ENCODE measurements at regions not wholly inside any gene's neighbourhood (a gene's known extent, or its start where the extent isn't known, plus 50 kb on each side); places are given as distances from the start of the nearest gene placed in this dataset.

DNA sequence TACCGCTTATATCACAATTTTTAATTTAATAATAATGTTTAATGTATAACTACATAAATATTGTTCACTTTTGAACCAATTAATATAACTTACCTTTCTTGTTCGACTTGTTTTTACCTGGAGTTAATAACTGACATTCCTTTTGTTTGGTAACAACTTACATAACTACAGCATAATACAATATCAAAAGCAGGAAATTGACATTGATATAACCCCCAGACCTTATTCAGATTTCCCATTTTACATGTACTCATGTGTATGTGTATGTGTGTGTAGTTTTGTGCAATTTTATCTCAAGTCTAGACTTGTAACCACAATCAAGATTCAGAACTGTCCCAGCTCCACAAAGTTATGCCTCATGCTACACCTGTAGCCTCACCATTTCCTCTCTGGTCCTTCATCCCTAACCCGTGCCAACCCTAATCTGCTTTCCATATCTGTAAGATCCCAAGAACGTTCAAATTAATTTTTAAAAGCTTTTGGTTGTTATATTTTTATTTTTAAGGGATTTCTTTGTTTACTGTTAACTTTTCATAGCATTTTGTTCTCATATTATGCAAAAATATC lies 190.6 kb downstream of the MANEA start:
- WGBS (ENCODE audit: insufficient coverage): no CpG with 5 or more reads among the region's 4 CpGs
- no peaks in the 10 kb centered on the region for H3K9me3 ChIP-seq (ENCODE audit: control insufficient read depth, insufficient read depth, low read length)
- no peaks in the 10 kb centered on the region for H3K27me3 ChIP-seq (ENCODE audit: control insufficient read depth, insufficient read depth, low read length)
- no peak overlapping the region for H3K27ac ChIP-seq (ENCODE audit: low read depth, low read length)
- DNase-seq (ENCODE audit: low read depth in 4 of 6, low spot score in 6 of 6): no peak
- no peaks in the 10 kb centered on the region for H3K4me1 ChIP-seq (ENCODE audit: control insufficient read depth, insufficient read depth, low read length)
- no peaks in the 10 kb centered on the region for H3K36me3 ChIP-seq (ENCODE audit: control insufficient read depth, insufficient read depth, low read length)
- no peak overlapping the region for H3K4me3 ChIP-seq (ENCODE audit: low read depth, low read length)

DNA sequence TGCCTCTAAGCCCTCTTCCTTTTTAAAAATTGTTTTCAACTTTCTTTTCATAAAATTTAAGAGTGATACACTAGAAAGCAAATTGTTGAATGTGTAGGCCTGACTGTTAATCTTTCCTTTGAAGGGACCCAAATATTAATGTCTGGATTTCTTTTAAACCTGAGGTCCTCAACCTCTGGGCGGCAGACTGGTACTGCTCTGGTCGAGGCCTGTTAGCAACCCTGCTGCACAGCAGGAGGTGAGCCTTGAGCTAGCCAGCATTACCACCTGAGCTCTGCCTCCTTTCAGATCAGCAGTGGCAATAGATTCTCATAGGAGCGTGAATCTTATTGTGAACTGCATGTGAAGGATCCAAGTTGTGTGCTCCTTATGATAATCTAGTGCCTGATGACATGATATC lies 191.2 kb downstream of the MANEA start:
- no peaks in the 10 kb centered on the region for H3K36me3 ChIP-seq (ENCODE audit: control insufficient read depth, insufficient read depth, low read length)
- no peak for DNase-seq (ENCODE audit: low read depth in 4 of 6, low spot score in 6 of 6)
- H3K4me3 ChIP-seq (ENCODE audit: low read depth, low read length): no peak overlapping the region
- H3K27ac ChIP-seq (ENCODE audit: low read depth, low read length): no peak overlapping the region
- 32% methylated on average over 2 of the region's 3 CpGs for WGBS (ENCODE audit: insufficient coverage)
- no peaks in the 10 kb centered on the region for H3K4me1 ChIP-seq (ENCODE audit: control insufficient read depth, insufficient read depth, low read length)
- no peaks in the 10 kb centered on the region for H3K9me3 ChIP-seq (ENCODE audit: control insufficient read depth, insufficient read depth, low read length)
- H3K27me3 ChIP-seq (ENCODE audit: control insufficient read depth, insufficient read depth, low read length): no peaks in the 10 kb centered on the region

DNA sequence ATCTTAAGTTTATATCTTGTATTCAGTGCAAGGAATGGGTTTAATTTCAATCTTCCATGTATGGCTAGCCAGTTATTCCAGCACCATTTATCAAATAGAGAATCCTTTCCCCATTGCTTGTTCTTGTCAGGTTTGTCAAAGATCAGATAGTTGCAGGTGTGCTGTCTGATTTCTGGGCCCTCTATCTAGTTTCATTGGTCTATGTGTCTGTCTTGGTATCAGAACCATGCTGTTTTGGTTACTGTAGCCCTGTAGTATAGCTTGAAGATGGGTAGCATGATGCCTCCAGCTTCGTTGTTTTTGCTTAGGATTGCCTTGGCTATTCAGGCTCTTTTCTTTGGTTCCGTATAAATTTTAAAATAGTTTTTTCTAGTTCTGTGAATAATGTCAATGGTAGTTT lies 200.0 kb downstream of the MANEA start:
- H3K9me3 ChIP-seq (ENCODE audit: control insufficient read depth, insufficient read depth, low read length): no peaks in the 10 kb centered on the region
- no peak for DNase-seq (ENCODE audit: low read depth in 4 of 6, low spot score in 6 of 6)
- no peaks in the 10 kb centered on the region for H3K27me3 ChIP-seq (ENCODE audit: control insufficient read depth, insufficient read depth, low read length)
- H3K36me3 ChIP-seq (ENCODE audit: control insufficient read depth, insufficient read depth, low read length): no peaks in the 10 kb centered on the region
- H3K27ac ChIP-seq (ENCODE audit: low read depth, low read length): no peak overlapping the region
- WGBS (ENCODE audit: insufficient coverage): 100% methylated on average over 1 of the region's 2 CpGs
- H3K4me3 ChIP-seq (ENCODE audit: low read depth, low read length): no peak overlapping the region
- no peaks in the 10 kb centered on the region for H3K4me1 ChIP-seq (ENCODE audit: control insufficient read depth, insufficient read depth, low read length)

DNA sequence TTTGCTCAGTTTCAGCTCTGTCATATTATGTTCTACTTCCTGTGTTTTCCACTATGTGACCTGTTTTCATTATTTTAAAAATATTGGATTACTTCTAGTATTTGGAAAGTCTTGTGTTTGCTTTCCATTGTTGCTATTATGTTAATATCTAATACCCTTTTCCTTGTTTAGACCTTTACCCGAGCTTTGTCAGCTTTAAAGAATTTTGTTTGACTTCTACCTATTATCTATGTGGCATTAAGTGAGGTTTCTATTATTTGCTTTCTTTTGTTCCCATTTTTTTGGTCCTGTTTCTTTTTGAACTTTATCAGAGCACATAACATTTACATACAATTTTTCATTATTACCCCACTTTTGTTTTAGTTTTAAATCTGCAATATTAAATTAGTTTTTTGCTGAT lies 202.7 kb downstream of the MANEA start:
- Histone ChIP-seq H3K9me3 (ENCODE audit: control insufficient read depth, insufficient read depth, low read length) (no peaks in the 10 kb centered on the region), H3K4me1 (ENCODE audit: control insufficient read depth, insufficient read depth, low read length) (no peaks in the 10 kb centered on the region), H3K27me3 (ENCODE audit: control insufficient read depth, insufficient read depth, low read length) (no peaks in the 10 kb centered on the region), H3K36me3 (ENCODE audit: control insufficient read depth, insufficient read depth, low read length) (no peaks in the 10 kb centered on the region), H3K27ac (ENCODE audit: low read depth, low read length) (no peak overlapping the region), H3K4me3 (ENCODE audit: low read depth, low read length) (no peak overlapping the region)
- no peak for DNase-seq (ENCODE audit: low read depth in 4 of 6, low spot score in 6 of 6)
- no CpG with 5 or more reads among the region's 1 CpG for WGBS (ENCODE audit: insufficient coverage)

DNA sequence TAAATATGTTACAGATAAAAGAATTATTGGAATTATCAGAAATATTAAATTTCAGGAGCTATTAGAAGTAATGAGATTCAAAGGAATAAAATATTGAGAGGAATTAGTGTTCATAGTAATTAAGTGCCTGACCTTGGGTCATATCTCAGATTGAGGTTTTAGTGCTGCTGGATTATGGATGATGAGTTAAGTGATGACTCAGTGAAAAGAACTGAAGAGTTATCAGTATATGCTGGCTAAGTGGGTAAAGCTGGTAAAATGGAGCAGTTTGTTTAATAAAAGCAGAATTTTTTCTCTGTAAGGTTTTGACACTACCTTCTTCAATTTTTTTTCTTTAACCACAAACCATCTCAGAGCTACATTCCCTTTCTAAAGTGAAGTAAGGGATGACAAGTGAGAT lies 206.7 kb downstream of the MANEA start:
- no peak for DNase-seq (ENCODE audit: low read depth in 4 of 6, low spot score in 6 of 6)
- Histone ChIP-seq H3K9me3 (ENCODE audit: control insufficient read depth, insufficient read depth, low read length) (no peaks in the 10 kb centered on the region), H3K27me3 (ENCODE audit: control insufficient read depth, insufficient read depth, low read length) (no peaks in the 10 kb centered on the region), H3K36me3 (ENCODE audit: control insufficient read depth, insufficient read depth, low read length) (no peaks in the 10 kb centered on the region), H3K4me1 (ENCODE audit: control insufficient read depth, insufficient read depth, low read length) (no peaks in the 10 kb centered on the region), H3K4me3 (ENCODE audit: low read depth, low read length) (no peak overlapping the region), H3K27ac (ENCODE audit: low read depth, low read length) (no peak overlapping the region)

DNA sequence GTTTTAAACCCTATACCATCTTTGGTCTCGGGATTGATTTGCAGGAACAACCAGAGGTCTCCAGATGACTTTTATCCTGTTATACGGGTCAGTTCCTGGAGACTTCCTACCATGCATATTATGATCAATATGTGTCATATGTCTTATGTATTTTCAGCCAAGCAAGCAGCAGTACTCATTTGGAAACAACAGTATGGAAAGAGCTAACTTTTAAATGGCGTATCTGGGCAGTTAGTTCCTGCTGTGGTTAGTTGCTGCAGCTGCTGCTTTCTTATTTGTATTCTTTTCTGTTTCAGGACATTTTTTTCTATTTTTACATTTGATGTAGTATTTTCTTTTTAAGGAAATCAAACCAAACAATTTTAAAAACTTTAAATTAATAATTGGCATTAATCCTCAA lies 207.5 kb downstream of the MANEA start:
- no peaks in the 10 kb centered on the region for H3K9me3 ChIP-seq (ENCODE audit: control insufficient read depth, insufficient read depth, low read length)
- no peak overlapping the region for H3K4me3 ChIP-seq (ENCODE audit: low read depth, low read length)
- H3K4me1 ChIP-seq (ENCODE audit: control insufficient read depth, insufficient read depth, low read length): no peaks in the 10 kb centered on the region
- DNase-seq (ENCODE audit: low read depth in 4 of 6, low spot score in 6 of 6): no peak
- H3K27me3 ChIP-seq (ENCODE audit: control insufficient read depth, insufficient read depth, low read length): no peaks in the 10 kb centered on the region
- H3K36me3 ChIP-seq (ENCODE audit: control insufficient read depth, insufficient read depth, low read length): no peaks in the 10 kb centered on the region
- WGBS (ENCODE audit: insufficient coverage): no CpG with 5 or more reads among the region's 3 CpGs
- H3K27ac ChIP-seq (ENCODE audit: low read depth, low read length): no peak overlapping the region

DNA sequence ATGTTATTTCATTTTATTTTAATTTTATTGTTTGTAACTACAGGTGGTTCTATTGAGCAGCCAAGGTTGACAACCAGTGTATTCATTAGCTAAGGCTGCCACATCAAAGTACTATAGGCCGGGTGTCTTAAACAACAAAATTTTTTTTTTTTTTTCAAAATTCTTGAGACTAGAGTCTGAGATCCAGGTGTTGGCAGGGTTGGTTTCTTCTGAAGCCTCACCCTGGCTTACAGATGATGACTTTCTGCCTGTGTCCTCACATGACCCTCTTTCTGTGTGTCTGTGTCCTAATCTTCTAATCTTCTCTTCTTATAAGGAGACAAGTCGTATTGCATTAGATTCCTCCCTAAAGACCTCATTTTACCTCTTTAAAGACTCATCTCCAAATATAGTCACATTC lies 208.4 kb downstream of the MANEA start:
- Histone ChIP-seq H3K27me3 (ENCODE audit: control insufficient read depth, insufficient read depth, low read length) (no peaks in the 10 kb centered on the region), H3K4me3 (ENCODE audit: low read depth, low read length) (no peak overlapping the region), H3K9me3 (ENCODE audit: control insufficient read depth, insufficient read depth, low read length) (no peaks in the 10 kb centered on the region), H3K4me1 (ENCODE audit: control insufficient read depth, insufficient read depth, low read length) (no peaks in the 10 kb centered on the region), H3K36me3 (ENCODE audit: control insufficient read depth, insufficient read depth, low read length) (no peaks in the 10 kb centered on the region), H3K27ac (ENCODE audit: low read depth, low read length) (no peak overlapping the region)
- WGBS (ENCODE audit: insufficient coverage): no CpG with 5 or more reads among the region's 2 CpGs
- DNase-seq (ENCODE audit: low read depth in 4 of 6, low spot score in 6 of 6): no peak

DNA sequence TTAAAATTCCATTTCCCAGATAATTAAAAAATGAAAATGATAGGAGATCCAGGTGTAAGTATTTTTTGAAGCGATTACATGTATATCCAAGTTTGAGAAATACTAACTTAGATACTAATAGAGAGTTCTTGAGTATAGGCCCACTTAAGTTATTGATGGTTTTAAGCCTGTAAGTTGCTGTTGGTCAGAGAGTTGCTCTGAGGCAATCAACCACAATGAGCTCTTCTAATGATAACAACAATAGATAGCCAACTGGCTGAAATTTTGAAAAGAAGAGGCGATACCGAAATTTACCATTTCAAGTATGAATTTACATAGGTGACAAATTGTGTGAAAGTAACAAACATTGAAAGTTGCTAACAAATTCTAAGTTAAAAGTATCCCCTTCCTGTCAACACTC lies 209.5 kb downstream of the MANEA start:
- Histone ChIP-seq H3K4me1 (ENCODE audit: control insufficient read depth, insufficient read depth, low read length) (no peaks in the 10 kb centered on the region), H3K27me3 (ENCODE audit: control insufficient read depth, insufficient read depth, low read length) (no peaks in the 10 kb centered on the region), H3K36me3 (ENCODE audit: control insufficient read depth, insufficient read depth, low read length) (no peaks in the 10 kb centered on the region), H3K9me3 (ENCODE audit: control insufficient read depth, insufficient read depth, low read length) (no peaks in the 10 kb centered on the region), H3K27ac (ENCODE audit: low read depth, low read length) (no peak overlapping the region), H3K4me3 (ENCODE audit: low read depth, low read length) (no peak overlapping the region)
- DNase-seq (ENCODE audit: low read depth in 4 of 6, low spot score in 6 of 6): no peak
- WGBS (ENCODE audit: insufficient coverage): no CpG with 5 or more reads among the region's 3 CpGs

DNA sequence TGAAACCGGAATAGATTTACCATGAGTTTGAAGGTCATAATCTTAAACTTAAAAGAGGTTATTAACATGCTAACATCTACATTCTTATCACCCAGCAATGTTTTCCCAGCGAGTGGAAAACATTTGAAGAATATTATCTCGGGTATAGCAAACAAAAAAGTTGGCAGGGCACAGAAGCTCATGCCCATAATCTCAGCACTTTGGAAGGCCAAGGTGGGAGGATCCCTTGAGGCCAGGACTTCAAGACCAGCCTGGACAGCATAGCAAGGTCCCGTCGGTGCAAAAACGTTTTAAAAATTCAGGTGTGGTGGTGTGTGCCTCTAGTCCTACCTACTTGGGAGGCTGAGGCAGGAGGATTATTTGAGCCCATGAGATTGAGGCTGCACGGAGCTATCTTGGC lies 213.5 kb downstream of the MANEA start:
- no peak overlapping the region for H3K27ac ChIP-seq (ENCODE audit: low read depth, low read length)
- no peaks in the 10 kb centered on the region for H3K9me3 ChIP-seq (ENCODE audit: control insufficient read depth, insufficient read depth, low read length)
- no peak for DNase-seq (ENCODE audit: low read depth in 4 of 6, low spot score in 6 of 6)
- 89% methylated on average over 1 of the region's 7 CpGs for WGBS (ENCODE audit: insufficient coverage)
- no peaks in the 10 kb centered on the region for H3K4me1 ChIP-seq (ENCODE audit: control insufficient read depth, insufficient read depth, low read length)
- H3K36me3 ChIP-seq (ENCODE audit: control insufficient read depth, insufficient read depth, low read length): no peaks in the 10 kb centered on the region
- no peaks in the 10 kb centered on the region for H3K27me3 ChIP-seq (ENCODE audit: control insufficient read depth, insufficient read depth, low read length)
- no peak overlapping the region for H3K4me3 ChIP-seq (ENCODE audit: low read depth, low read length)

DNA sequence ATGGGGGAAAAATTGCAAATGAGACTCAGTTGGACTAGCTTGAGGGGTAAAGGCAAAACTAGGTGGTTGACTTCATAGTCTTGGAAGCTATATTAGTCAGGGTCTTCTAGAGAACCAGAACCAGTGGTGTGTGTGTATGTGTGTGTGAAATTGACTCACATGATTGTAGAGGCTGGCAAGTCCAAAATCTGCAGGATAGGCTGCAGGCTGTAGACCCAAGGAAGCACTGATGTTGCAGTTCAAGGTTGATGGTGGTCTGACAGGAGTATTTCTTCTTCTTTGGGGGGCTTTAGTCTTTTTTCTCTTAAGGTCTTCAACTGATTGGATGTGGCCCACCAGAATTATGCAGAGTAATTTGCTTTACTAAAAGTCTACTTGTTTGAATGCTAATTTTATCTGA lies 217.4 kb downstream of the MANEA start:
- no peaks in the 10 kb centered on the region for H3K36me3 ChIP-seq (ENCODE audit: control insufficient read depth, insufficient read depth, low read length)
- no peak for DNase-seq (ENCODE audit: low read depth in 4 of 6, low spot score in 6 of 6)
- no peak overlapping the region for H3K27ac ChIP-seq (ENCODE audit: low read depth, low read length)
- H3K9me3 ChIP-seq (ENCODE audit: control insufficient read depth, insufficient read depth, low read length): no peaks in the 10 kb centered on the region
- H3K27me3 ChIP-seq (ENCODE audit: control insufficient read depth, insufficient read depth, low read length): no peaks in the 10 kb centered on the region
- H3K4me3 ChIP-seq (ENCODE audit: low read depth, low read length): no peak overlapping the region
- no peaks in the 10 kb centered on the region for H3K4me1 ChIP-seq (ENCODE audit: control insufficient read depth, insufficient read depth, low read length)
